ENCODE measurements at regions not wholly inside any gene's neighbourhood (a gene's known extent, or its start where the extent isn't known, plus 50 kb on each side); places are given as distances from the start of the nearest gene placed in this dataset.
A peak's percentile ranks its signal among the peaks of the same experiment; 100 is the strongest.

- no peaks in the 10 kb centered on the region for H3K36me3 ChIP-seq (ENCODE audit: control insufficient read depth, insufficient read depth, low read length)
- H3K27me3 ChIP-seq (ENCODE audit: control insufficient read depth, insufficient read depth, low read length), result no peaks in the 10 kb centered on the region
- no peak overlapping the region for H3K4me3 ChIP-seq (replicated peaks in 1 of 4; ENCODE audit: control extremely low read depth in 1 of 4, insufficient read depth in 1 of 4, low read depth in 3 of 4, low read length in 4 of 4)
- no peak overlapping the region for H3K4me2 ChIP-seq (ENCODE audit: extremely low read depth, insufficient read depth, low read length)
- no peaks in the 10 kb centered on the region for H4K20me1 ChIP-seq (ENCODE audit: control insufficient read depth, extremely low read depth, insufficient read depth, low read length)
- H3K9me3 ChIP-seq (ENCODE audit: control insufficient read depth, insufficient read depth, low read depth, low read length), result no peaks in the 10 kb centered on the region
- H3K27ac ChIP-seq (ENCODE audit: insufficient read depth, low read length), result no peak overlapping the region
- H3K79me2 ChIP-seq (ENCODE audit: control insufficient read depth, insufficient read depth, low read length), result no peaks in the 10 kb centered on the region
- no peak overlapping the region for H2AFZ ChIP-seq (ENCODE audit: low read length)
- no peak for TF ChIP-seq CTCF (conservative IDR thresholded peaks at IDR 0.05 in 1 of 2, IDR thresholded peaks at IDR 0.05 in 1 of 2; ENCODE audit: low read depth in 1 of 2, low read length in 2 of 2)
- TF ChIP-seq EZH2 (IDR thresholded peaks at IDR 0.05; ENCODE audit: low read length, missing control alignments), result no peak
- H3K9ac ChIP-seq (ENCODE audit: insufficient read depth, low read length), result no peak overlapping the region
- H3K4me1 ChIP-seq (ENCODE audit: control insufficient read depth, extremely low read depth, insufficient read depth, low read length), result no peaks in the 10 kb centered on the region
- DNase-seq (ENCODE audit: low read depth in 2 of 2), result peak; percentile 87 to 98
These were observed 216.5 kb downstream of the EFNB2 start for GRCh38 chr13:106318941-106319411.

- Histone ChIP-seq H3K9ac (ENCODE audit: insufficient read depth, low read length) (no peak overlapping the region), H3K36me3 (ENCODE audit: control insufficient read depth, insufficient read depth, low read length) (no peaks in the 10 kb centered on the region), H3K79me2 (ENCODE audit: control insufficient read depth, insufficient read depth, low read length) (no peaks in the 10 kb centered on the region), H2AFZ (ENCODE audit: low read length) (no peak overlapping the region), H3K9me3 (ENCODE audit: control insufficient read depth, insufficient read depth, low read depth, low read length) (no peaks in the 10 kb centered on the region), H3K27me3 (ENCODE audit: control insufficient read depth, insufficient read depth, low read length) (no peaks in the 10 kb centered on the region), H4K20me1 (ENCODE audit: control insufficient read depth, extremely low read depth, insufficient read depth, low read length) (no peaks in the 10 kb centered on the region), H3K4me1 (ENCODE audit: control insufficient read depth, extremely low read depth, insufficient read depth, low read length) (no peaks in the 10 kb centered on the region), H3K27ac (ENCODE audit: insufficient read depth, low read length) (no peak overlapping the region), H3K4me2 (ENCODE audit: extremely low read depth, insufficient read depth, low read length) (no peak overlapping the region), H3K4me3 (replicated peaks in 1 of 4; ENCODE audit: control extremely low read depth in 1 of 4, insufficient read depth in 1 of 4, low read depth in 3 of 4, low read length in 4 of 4) (no peak overlapping the region)
- TF ChIP-seq EZH2 (IDR thresholded peaks at IDR 0.05; ENCODE audit: low read length, missing control alignments) (no peak), CTCF (conservative IDR thresholded peaks at IDR 0.05 in 1 of 2, IDR thresholded peaks at IDR 0.05 in 1 of 2; ENCODE audit: low read depth in 1 of 2, low read length in 2 of 2) (no peak)
- DNase-seq (ENCODE audit: low read depth in 2 of 2), result no peak
These were observed 221.0 kb downstream of the EFNB2 start for GRCh38 chr13:106314417-106314816.

- Histone ChIP-seq H4K20me1 (ENCODE audit: control insufficient read depth, extremely low read depth, insufficient read depth, low read length) (no peaks in the 10 kb centered on the region), H3K27ac (ENCODE audit: insufficient read depth, low read length) (no peak overlapping the region), H3K36me3 (ENCODE audit: control insufficient read depth, insufficient read depth, low read length) (no peaks in the 10 kb centered on the region), H2AFZ (ENCODE audit: low read length) (no peak overlapping the region), H3K4me2 (ENCODE audit: extremely low read depth, insufficient read depth, low read length) (no peak overlapping the region), H3K4me3 (replicated peaks in 1 of 4; ENCODE audit: control extremely low read depth in 1 of 4, insufficient read depth in 1 of 4, low read depth in 3 of 4, low read length in 4 of 4) (no peak overlapping the region), H3K9ac (ENCODE audit: insufficient read depth, low read length) (no peak overlapping the region), H3K79me2 (ENCODE audit: control insufficient read depth, insufficient read depth, low read length) (no peaks in the 10 kb centered on the region), H3K4me1 (ENCODE audit: control insufficient read depth, extremely low read depth, insufficient read depth, low read length) (no peaks in the 10 kb centered on the region), H3K27me3 (ENCODE audit: control insufficient read depth, insufficient read depth, low read length) (no peaks in the 10 kb centered on the region), H3K9me3 (ENCODE audit: control insufficient read depth, insufficient read depth, low read depth, low read length) (no peaks in the 10 kb centered on the region)
- TF ChIP-seq CTCF (conservative IDR thresholded peaks at IDR 0.05 in 1 of 2, IDR thresholded peaks at IDR 0.05 in 1 of 2; ENCODE audit: low read depth in 1 of 2, low read length in 2 of 2) (no peak), EZH2 (IDR thresholded peaks at IDR 0.05; ENCODE audit: low read length, missing control alignments) (no peak)
- no peak for DNase-seq (ENCODE audit: low read depth in 2 of 2)
These were observed 224.5 kb downstream of the EFNB2 start for GRCh38 chr13:106311004-106311403.
